AG09309 (cell line): ENCODE measurements at regions not wholly inside any gene's neighbourhood (a gene's known extent, or its start where the extent isn't known, plus 50 kb on each side); places are given as distances from the start of the nearest gene placed in this dataset.
A peak's percentile ranks its signal among the peaks of the same experiment; 100 is the strongest.

Experiments
- DNase-seq: peaks from one replicate; pipeline ENCODE4 v3.0.0-alpha.2; 2010; ENCODE audit warnings: low read depth
- H3K4me3 ChIP-seq: 2 replicates; pipeline ENCODE4 v1.5.1; 2011; ENCODE audit warnings: mild to moderate bottlenecking, low read depth, low read length, moderate library complexity; ENCODE audit not compliant: control insufficient read depth
- TF ChIP-seq, protein P1 (sequence below): IDR thresholded peaks from 2 replicates; pipeline ENCODE4 v1.5.1; 2011; ENCODE audit warnings: mild to moderate bottlenecking, low read depth, low read length, inconsistent platforms; ENCODE audit not compliant: insufficient read depth, control insufficient read depth; ENCODE audit errors: missing control alignments

DNA sequence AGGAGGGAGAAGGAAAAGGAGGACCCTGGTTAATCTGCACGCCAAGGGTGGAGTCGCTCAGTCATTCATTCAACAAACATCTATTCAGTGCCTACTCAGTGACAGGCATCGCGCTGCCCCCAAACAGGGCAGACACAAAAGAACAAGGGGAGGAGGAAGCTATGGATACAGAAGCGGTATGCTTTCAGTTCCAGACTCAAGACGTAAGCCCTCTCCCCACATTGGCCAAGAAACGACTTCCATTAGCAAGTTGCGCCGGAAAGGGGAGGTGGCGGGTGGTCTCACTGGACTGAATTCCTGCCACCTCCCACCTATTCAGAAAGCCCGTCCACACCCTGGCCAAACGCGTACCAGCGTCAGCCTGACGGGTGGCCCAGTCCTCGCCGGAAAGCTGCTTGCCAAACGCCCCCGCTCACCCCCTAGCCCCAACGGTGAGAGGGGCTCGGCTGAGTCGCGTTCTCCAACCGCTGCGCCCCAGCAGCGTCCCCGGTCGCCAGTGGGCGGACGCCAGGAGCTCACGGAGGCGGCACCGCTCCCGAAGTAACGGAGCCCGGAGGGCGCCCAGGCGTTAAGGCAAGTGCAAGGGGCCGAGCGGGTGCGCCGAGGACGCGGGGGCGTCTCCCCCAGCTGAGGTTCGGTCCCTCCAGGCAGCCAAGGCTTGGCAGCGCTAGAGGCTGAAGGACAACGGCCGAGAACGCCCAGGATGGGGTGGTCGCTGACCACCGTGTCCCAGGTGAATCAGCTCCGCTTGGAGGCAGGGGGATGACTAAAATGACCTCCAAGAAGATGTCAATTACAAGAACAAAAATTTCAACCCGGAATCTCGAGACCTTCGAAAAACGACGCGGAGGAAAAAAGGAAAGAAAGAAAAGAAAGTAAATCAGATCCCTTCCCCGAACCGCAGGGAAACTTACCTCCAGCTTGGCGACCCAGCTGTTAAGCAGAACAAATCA is 470.7 kb downstream of the SOX9 start:
- peak overlapping the region; percentile 84 for H3K4me3 ChIP-seq
- no peak for DNase-seq
- TF ChIP-seq, protein P1, sequence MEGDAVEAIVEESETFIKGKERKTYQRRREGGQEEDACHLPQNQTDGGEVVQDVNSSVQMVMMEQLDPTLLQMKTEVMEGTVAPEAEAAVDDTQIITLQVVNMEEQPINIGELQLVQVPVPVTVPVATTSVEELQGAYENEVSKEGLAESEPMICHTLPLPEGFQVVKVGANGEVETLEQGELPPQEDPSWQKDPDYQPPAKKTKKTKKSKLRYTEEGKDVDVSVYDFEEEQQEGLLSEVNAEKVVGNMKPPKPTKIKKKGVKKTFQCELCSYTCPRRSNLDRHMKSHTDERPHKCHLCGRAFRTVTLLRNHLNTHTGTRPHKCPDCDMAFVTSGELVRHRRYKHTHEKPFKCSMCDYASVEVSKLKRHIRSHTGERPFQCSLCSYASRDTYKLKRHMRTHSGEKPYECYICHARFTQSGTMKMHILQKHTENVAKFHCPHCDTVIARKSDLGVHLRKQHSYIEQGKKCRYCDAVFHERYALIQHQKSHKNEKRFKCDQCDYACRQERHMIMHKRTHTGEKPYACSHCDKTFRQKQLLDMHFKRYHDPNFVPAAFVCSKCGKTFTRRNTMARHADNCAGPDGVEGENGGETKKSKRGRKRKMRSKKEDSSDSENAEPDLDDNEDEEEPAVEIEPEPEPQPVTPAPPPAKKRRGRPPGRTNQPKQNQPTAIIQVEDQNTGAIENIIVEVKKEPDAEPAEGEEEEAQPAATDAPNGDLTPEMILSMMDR, result no peak

DNA sequence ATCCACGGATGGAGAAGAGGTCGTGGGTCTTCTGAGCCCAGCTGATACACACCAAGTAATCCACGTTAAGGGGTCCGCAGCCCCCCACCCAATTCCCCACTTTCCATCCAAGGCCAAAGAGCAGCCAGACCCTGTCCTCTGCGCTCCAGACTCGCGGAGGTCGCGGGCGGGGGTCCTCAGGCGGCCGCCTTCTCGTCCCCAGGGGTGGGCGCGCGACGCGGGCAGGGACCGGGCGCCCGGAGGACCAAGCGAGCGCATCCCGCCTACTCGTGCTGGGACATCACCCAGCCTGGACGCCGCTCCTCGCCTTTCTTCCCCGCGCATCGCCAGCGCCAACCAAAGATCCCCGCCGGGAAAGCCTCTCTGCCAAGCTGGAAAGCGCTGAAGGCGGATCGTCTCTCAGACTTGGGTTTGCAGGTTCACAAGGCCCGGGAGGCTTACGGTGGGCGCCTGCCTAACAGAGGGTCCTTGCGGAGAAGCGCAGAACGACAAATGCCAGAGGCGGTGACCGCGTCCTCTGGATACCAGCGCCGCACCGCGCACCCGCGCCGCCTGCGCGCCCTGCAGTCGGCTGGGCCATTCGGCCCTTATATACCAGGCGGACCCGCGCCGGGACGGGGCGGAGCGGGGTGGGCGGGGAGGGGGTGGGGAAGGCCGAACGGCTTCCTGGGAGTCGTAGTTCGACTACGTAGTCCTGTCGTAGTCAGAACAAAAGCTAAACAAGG is 471.6 kb downstream of the SOX9 start:
- no peak for DNase-seq
- H3K4me3 ChIP-seq, result peak overlapping the region; percentile 84
- TF ChIP-seq, protein P1, result no peak

DNA sequence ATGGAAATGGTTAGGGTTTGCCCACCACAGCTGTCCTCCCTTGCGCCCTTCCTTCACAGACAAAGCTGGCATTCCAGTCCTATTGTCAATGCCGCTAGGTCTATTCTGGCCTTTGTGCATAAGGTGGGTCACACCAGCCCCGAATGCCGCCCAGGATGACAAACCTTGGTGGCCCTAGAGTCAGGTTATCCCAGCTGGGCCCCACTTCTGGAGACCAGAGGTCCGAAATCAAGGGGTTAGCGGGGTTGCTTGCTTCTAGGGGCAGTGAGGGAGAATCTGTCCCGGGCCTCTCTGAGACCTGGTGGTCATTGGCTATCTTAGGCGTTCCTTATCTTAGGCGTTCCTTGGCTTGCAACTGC is 472.1 kb downstream of the SOX9 start:
- no peak overlapping the region for H3K4me3 ChIP-seq
- no peak for DNase-seq
- TF ChIP-seq, protein P1, result no peak

DNA sequence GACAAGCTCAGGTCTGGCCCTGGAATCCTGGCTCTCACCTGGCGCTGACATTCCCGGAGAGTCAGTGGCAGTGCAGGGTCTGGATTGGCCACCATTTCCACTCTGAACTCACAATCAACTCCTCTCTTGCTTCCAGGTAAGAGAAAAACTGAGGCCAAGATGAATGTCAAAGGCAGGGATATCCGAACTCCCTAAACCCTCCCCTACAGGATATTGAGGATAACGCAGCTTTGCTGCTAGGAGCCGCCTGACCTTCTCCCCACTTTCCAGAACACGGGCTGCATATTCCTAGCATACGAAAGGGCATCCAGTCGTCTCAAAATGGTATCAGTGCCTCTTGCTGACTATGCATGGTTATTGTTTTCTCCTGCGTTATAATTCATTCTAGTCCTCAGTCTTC is 473.4 kb downstream of the SOX9 start:
- H3K4me3 ChIP-seq, result no peak overlapping the region
- no peak for DNase-seq
- TF ChIP-seq, protein P1, result no peak
